ENCODE measurements at regions not wholly inside any gene's neighbourhood (a gene's known extent, or its start where the extent isn't known, plus 50 kb on each side); places are given as distances from the start of the nearest gene placed in this dataset.

DNA sequence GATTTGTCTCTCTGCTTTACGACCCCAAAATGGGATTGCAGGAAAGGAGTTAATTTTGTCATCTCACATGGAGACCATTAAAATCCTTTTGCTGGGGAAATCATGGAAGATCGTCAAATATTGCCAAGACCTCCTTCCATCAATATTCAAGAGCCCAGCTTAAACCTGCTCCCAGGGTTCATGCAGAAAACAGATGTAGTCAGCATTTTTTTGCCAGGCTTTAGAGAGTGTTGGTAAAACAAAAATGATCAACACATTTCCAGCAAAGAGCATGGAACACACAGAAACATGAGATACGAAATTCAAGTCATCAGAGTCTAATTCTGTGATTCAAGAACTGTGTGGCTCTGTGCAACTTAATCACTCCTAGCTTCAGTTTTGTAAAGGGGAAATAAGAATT is 118.0 kb upstream of the ATP10A start:
- no peak overlapping the region for H3K4me3 ChIP-seq
- no peaks in the 10 kb centered on the region for H3K4me1 ChIP-seq
- H3K9me3 ChIP-seq = no peaks in the 10 kb centered on the region
- H3K27ac ChIP-seq = no peak overlapping the region
- no peak for DNase-seq (ENCODE audit: extremely low spot score in 2 of 2)
- no peaks in the 10 kb centered on the region for H3K27me3 ChIP-seq
- no peaks in the 10 kb centered on the region for H3K36me3 ChIP-seq
- intact Hi-C loops (cut with DNase I) = no loop called here
- no peak for TF ChIP-seq POLR2A (IDR thresholded peaks at IDR 0.05)

- Histone ChIP-seq H3K27me3 (no peaks in the 10 kb centered on the region), H3K4me3 (no peak overlapping the region), H3K9me3 (no peaks in the 10 kb centered on the region), H3K36me3 (no peaks in the 10 kb centered on the region), H3K4me1 (no peaks in the 10 kb centered on the region), H3K27ac (no peak overlapping the region)
- DNase-seq (ENCODE audit: extremely low spot score in 2 of 2) = no peak
- no peak for TF ChIP-seq POLR2AphosphoS5 (IDR thresholded peaks at IDR 0.05; ENCODE audit: insufficient read depth in 1 of 2, low read depth in 1 of 2)
- no peak for TF ChIP-seq CTCF (IDR thresholded peaks at IDR 0.05)
- no peak for TF ChIP-seq POLR2A (IDR thresholded peaks at IDR 0.05)
- intact Hi-C loops (cut with DNase I) = no loop called here
These were observed 109.1 kb upstream of the ATP10A start for GRCh38 chr15:25972141-25972675.

DNA sequence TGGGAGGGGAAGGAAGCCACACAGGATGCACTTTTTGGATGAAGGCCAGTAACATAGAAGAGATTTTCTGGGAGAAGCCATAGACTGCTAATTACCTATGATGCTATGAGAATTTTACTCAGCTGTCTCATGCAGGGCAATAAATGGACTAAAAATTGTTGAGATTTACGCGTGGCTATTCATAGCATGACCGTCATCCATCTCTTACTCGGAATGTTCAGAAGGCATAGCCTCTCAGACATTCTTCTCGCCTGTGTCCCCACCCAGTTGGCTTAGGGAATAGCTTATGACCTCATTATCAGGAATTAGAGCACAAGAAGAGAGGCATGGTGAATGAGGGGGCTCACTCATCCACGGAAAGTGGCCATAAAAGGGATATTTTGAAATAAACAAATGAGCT is 107.9 kb upstream of the ATP10A start:
- no peak overlapping the region for H3K27ac ChIP-seq
- H3K36me3 ChIP-seq = no peaks in the 10 kb centered on the region
- TF ChIP-seq POLR2AphosphoS5 (IDR thresholded peaks at IDR 0.05; ENCODE audit: insufficient read depth in 1 of 2, low read depth in 1 of 2) (no peak), POLR2A (IDR thresholded peaks at IDR 0.05) (no peak), CTCF (IDR thresholded peaks at IDR 0.05) (no peak)
- no peak for DNase-seq (ENCODE audit: extremely low spot score in 2 of 2)
- intact Hi-C loops (cut with DNase I) = no loop called here
- H3K4me1 ChIP-seq = no peaks in the 10 kb centered on the region
- H3K4me3 ChIP-seq = no peak overlapping the region
- H3K27me3 ChIP-seq = no peaks in the 10 kb centered on the region
- H3K9me3 ChIP-seq = no peaks in the 10 kb centered on the region

GRCh38 chr15:25969886-25970285 is 106.8 kb upstream of the ATP10A start:
- H3K36me3 ChIP-seq = no peaks in the 10 kb centered on the region
- TF ChIP-seq POLR2AphosphoS5 (IDR thresholded peaks at IDR 0.05; ENCODE audit: insufficient read depth in 1 of 2, low read depth in 1 of 2) (no peak), CTCF (IDR thresholded peaks at IDR 0.05) (no peak), POLR2A (IDR thresholded peaks at IDR 0.05) (no peak)
- H3K4me3 ChIP-seq = no peak overlapping the region
- intact Hi-C loops (cut with DNase I) = no loop called here
- no peaks in the 10 kb centered on the region for H3K4me1 ChIP-seq
- DNase-seq (ENCODE audit: extremely low spot score in 2 of 2) = no peak
- no peaks in the 10 kb centered on the region for H3K9me3 ChIP-seq
- H3K27me3 ChIP-seq = no peaks in the 10 kb centered on the region
- H3K27ac ChIP-seq = no peak overlapping the region

DNA sequence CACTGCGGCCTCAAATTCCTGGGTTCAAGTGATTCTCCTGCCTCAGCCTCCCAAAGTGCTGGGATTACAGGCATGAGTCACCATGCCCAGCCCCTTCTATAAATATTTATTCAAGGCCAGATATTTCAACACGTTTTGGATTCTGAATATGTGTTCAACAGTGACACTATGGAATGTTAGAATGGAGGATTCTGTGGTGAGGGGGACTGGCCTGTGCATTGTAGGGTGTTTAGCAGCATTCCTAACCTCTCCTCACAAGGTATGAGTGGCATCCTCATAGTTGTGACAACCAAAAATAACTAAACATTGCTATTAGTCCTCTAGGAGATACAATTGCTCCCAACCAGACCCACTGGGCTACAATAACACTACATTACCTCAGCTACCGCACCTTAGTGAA is 104.0 kb upstream of the ATP10A start:
- intact Hi-C loops (cut with DNase I) = no loop called here
- Histone ChIP-seq H3K27ac (no peak overlapping the region), H3K9me3 (no peaks in the 10 kb centered on the region), H3K4me1 (no peaks in the 10 kb centered on the region), H3K36me3 (no peaks in the 10 kb centered on the region), H3K27me3 (no peaks in the 10 kb centered on the region), H3K4me3 (no peak overlapping the region)
- TF ChIP-seq POLR2A (IDR thresholded peaks at IDR 0.05) = no peak
- TF ChIP-seq CTCF (IDR thresholded peaks at IDR 0.05) = no peak
- TF ChIP-seq POLR2AphosphoS5 (IDR thresholded peaks at IDR 0.05; ENCODE audit: insufficient read depth in 1 of 2, low read depth in 1 of 2) = no peak
- no peak for DNase-seq (ENCODE audit: extremely low spot score in 2 of 2)

Measured in vagina (tissue), 2 donors.